Smooth muscle cell of the brain vasculature (primary cell): ENCODE measurements at regions not wholly inside any gene's neighbourhood (a gene's known extent, or its start where the extent isn't known, plus 50 kb on each side); places are given as distances from the start of the nearest gene placed in this dataset.
"Not testable (repeated sequence)": the region's sequence is repeated elsewhere in the genome, so short reads cannot be mapped to it uniquely, and the experiment has no call there.

Source experiments
- DNase-seq: peaks from one replicate; pipeline ENCODE4 v3.0.0-alpha.2; 2012; ENCODE audit warnings: low read depth, low spot score

- DNase-seq, result no peak
Measured at GRCh38 chr14:35988972-35989690, 163.0 kb downstream of the BRMS1L start.

GRCh38 chr14:35988550-35988949 is 162.4 kb downstream of the BRMS1L start:
- no peak for DNase-seq

- DNase-seq, result no peak
Measured at GRCh38 chr14:35987731-35988130, 161.6 kb downstream of the BRMS1L start.

GRCh38 chr14:35986219-35986573 is 160.1 kb downstream of the BRMS1L start:
- no peak for DNase-seq

- DNase-seq, result no peak
Measured at GRCh38 chr14:35985474-35986218, 159.5 kb downstream of the BRMS1L start.

- no peak for DNase-seq
Measured at GRCh38 chr14:35979531-35979930, 153.4 kb downstream of the BRMS1L start.

GRCh38 chr14:35978561-35978960 is 152.4 kb downstream of the BRMS1L start:
- DNase-seq, result no peak

GRCh38 chr14:35975814-35976213 is 149.7 kb downstream of the BRMS1L start:
- no peak for DNase-seq

- DNase-seq, result no peak
Measured at GRCh38 chr14:35973770-35974169, 147.6 kb downstream of the BRMS1L start.

- DNase-seq, result no peak
Measured at GRCh38 chr14:35971965-35972630, 146.0 kb downstream of the BRMS1L start.

GRCh38 chr14:35969310-35969709 is 143.2 kb downstream of the BRMS1L start:
- no peak for DNase-seq

GRCh38 chr14:35965400-35965799 is 139.3 kb downstream of the BRMS1L start:
- no peak for DNase-seq

- DNase-seq, result no peak
Measured at GRCh38 chr14:35964697-35965286, 138.7 kb downstream of the BRMS1L start.

- no peak for DNase-seq
Measured at GRCh38 chr14:35963209-35963608, 137.1 kb downstream of the BRMS1L start.

- no peak for DNase-seq
Measured at GRCh38 chr14:35961697-35962274, 135.6 kb downstream of the BRMS1L start.

GRCh38 chr14:35959835-35960234 is 133.7 kb downstream of the BRMS1L start:
- no peak for DNase-seq

GRCh38 chr14:35958499-35958898 is 132.4 kb downstream of the BRMS1L start:
- DNase-seq, result no peak

- no peak for DNase-seq
Measured at GRCh38 chr14:35956376-35957085, 130.4 kb downstream of the BRMS1L start.

GRCh38 chr14:35952584-35952983 is 126.4 kb downstream of the BRMS1L start:
- no peak for DNase-seq

- no peak for DNase-seq
Measured at GRCh38 chr14:35949920-35950513, 123.9 kb downstream of the BRMS1L start.

GRCh38 chr14:35947983-35948382 is 121.8 kb downstream of the BRMS1L start:
- DNase-seq, result not testable (repeated sequence)
